IPS-15b (cell line): ENCODE measurements at regions not wholly inside any gene's neighbourhood (a gene's known extent, or its start where the extent isn't known, plus 50 kb on each side); places are given as distances from the start of the nearest gene placed in this dataset.

Experiments used
- H3K27me3 ChIP-seq: one replicate; pipeline ENCODE4 v1.6.1; 2013; ENCODE audit warnings: low read length; ENCODE audit not compliant: control insufficient read depth, insufficient read depth
- H3K36me3 ChIP-seq: one replicate; pipeline ENCODE4 v1.6.1; 2013; ENCODE audit warnings: low read length; ENCODE audit not compliant: control insufficient read depth, insufficient read depth
- H3K4me1 ChIP-seq: one replicate; pipeline ENCODE4 v1.6.1; 2013; ENCODE audit warnings: mild to moderate bottlenecking, low read length; ENCODE audit not compliant: control insufficient read depth, insufficient read depth
- H3K4me3 ChIP-seq: one replicate; pipeline ENCODE4 v1.5.1; 2013; ENCODE audit warnings: low read depth, low read length
- H3K9ac ChIP-seq: one replicate; pipeline ENCODE4 v1.6.1; 2013; ENCODE audit warnings: low read depth, mild to moderate bottlenecking, low read length
- H3K9me3 ChIP-seq: one replicate; pipeline ENCODE4 v1.6.1; 2013; ENCODE audit warnings: mild to moderate bottlenecking, low read length; ENCODE audit not compliant: control insufficient read depth, insufficient read depth

DNA sequence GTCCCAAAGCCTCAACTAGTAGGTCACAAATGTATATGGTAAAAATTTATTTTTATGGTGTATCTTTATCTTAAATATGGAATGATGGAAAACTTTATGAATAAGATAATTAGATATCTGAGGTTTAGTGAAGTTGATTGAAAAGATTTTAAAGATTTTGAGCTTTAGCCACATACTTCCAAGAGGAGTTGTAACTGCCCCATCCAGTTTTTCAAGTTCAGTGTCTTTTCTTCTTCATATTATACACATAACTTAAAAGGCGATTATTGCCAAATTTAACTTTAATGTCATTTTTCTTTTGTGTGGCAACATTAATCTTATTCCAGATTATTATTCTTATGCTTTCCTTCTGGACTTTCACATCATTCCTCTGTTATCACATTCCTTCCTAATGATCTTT is 266.4 kb downstream of the TINAG start:
- no peak overlapping the region for H3K9ac ChIP-seq
- no peak overlapping the region for H3K4me3 ChIP-seq
- H3K27me3 ChIP-seq, result no peaks in the 10 kb centered on the region
- H3K4me1 ChIP-seq, result no peaks in the 10 kb centered on the region
- H3K9me3 ChIP-seq, result no peaks in the 10 kb centered on the region
- H3K36me3 ChIP-seq, result no peaks in the 10 kb centered on the region

GRCh38 chr6:54578261-54578660 is 268.3 kb upstream of the FAM83B start:
- H3K36me3 ChIP-seq, result no peaks in the 10 kb centered on the region
- H3K27me3 ChIP-seq, result no peaks in the 10 kb centered on the region

DNA sequence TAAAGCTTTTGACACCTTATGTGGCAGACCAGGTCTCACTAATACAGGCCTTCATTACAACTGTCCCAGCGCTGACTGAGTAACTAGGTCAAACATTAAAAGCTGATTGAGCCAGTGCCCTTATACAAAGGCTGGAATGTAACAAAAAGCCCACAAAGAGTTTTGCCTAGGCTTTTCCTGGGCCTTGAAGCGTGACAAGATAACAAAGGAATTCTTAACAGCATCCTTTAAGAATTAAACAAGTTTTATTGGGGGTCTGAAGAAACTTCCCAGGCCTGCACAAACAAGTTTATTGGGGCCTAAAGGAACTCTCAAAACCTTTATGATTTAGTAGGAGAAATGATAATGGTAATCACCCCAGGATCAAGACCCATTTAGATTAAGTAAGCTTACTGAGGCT is 267.6 kb upstream of the FAM83B start:
- no peak overlapping the region for H3K4me3 ChIP-seq
- H3K27me3 ChIP-seq, result no peaks in the 10 kb centered on the region
- H3K9me3 ChIP-seq, result no peaks in the 10 kb centered on the region
- H3K9ac ChIP-seq, result no peak overlapping the region
- H3K36me3 ChIP-seq, result no peaks in the 10 kb centered on the region
- H3K4me1 ChIP-seq, result no peaks in the 10 kb centered on the region

More at GRCh38 chr6:54578261-54578660, 268.3 kb upstream of the FAM83B start:
- H3K9me3 ChIP-seq, result no peaks in the 10 kb centered on the region
- no peak overlapping the region for H3K9ac ChIP-seq
- H3K4me3 ChIP-seq, result no peak overlapping the region
- H3K4me1 ChIP-seq, result no peaks in the 10 kb centered on the region

GRCh38 chr6:54586251-54586650 is 260.3 kb upstream of the FAM83B start:
- no peaks in the 10 kb centered on the region for H3K4me1 ChIP-seq
- no peaks in the 10 kb centered on the region for H3K27me3 ChIP-seq

DNA sequence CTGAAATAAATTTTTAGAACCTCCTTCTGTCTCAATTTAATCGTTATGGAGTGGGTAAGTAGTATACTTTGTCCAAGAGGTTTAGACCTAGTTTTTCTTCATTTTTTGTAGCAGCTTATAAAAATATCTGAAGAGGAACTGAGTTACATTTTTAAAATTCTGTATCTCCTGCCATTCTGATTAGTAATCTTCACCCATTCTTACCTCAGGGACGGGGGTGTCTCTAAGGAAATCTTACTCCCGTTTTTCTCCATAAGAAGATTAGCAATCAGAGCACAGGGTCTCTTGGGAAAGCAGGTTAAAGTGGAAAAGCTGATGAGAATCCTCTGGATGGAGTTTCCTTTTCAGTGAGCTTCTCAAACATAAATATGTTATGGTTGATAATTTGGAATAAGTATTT is 259.3 kb upstream of the FAM83B start:
- no peaks in the 10 kb centered on the region for H3K36me3 ChIP-seq

More at GRCh38 chr6:54586251-54586650, 260.3 kb upstream of the FAM83B start:
- Histone ChIP-seq H3K36me3 (no peaks in the 10 kb centered on the region), H3K9me3 (no peaks in the 10 kb centered on the region), H3K4me3 (no peak overlapping the region), H3K9ac (no peak overlapping the region)

GRCh38 chr6:54588176-54588575 is 258.4 kb upstream of the FAM83B start:
- Histone ChIP-seq H3K36me3 (no peaks in the 10 kb centered on the region), H3K4me1 (no peaks in the 10 kb centered on the region), H3K27me3 (no peaks in the 10 kb centered on the region), H3K9ac (no peak overlapping the region), H3K9me3 (no peaks in the 10 kb centered on the region), H3K4me3 (no peak overlapping the region)

More for the DNA sequence above, 259.3 kb upstream of the FAM83B start:
- Histone ChIP-seq H3K4me1 (no peaks in the 10 kb centered on the region), H3K4me3 (no peak overlapping the region), H3K27me3 (no peaks in the 10 kb centered on the region), H3K9me3 (no peaks in the 10 kb centered on the region), H3K9ac (no peak overlapping the region)

GRCh38 chr6:54595844-54596243 is 250.7 kb upstream of the FAM83B start:
- no peaks in the 10 kb centered on the region for H3K9me3 ChIP-seq
- no peak overlapping the region for H3K9ac ChIP-seq
- no peaks in the 10 kb centered on the region for H3K4me1 ChIP-seq
- H3K27me3 ChIP-seq, result no peaks in the 10 kb centered on the region
- H3K4me3 ChIP-seq, result no peak overlapping the region
- no peaks in the 10 kb centered on the region for H3K36me3 ChIP-seq

DNA sequence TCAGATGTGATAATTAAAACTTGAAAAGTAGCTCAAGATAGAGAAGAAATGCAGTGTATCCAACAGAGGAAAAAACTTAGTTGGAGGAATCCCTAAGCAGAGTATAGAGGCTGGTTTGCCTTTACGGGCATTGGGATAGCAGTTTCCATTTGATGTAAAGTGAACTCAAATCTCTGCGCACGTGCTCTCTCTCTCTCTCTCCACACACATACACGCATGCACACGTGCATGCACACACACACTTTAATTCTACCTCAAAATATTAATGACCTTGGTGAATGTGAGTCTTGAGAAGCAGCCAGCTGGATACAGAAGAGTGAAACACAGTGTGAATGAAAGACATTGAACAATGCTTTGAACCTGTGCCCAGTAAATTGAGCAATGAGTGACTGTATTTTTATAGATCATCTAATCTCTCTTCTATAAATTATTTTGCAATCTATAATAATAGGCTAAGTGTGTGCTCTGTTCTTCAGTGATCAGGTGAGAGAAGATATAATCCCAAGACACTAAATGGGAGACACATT is 247.7 kb upstream of the FAM83B start:
- no peak overlapping the region for H3K9ac ChIP-seq
- H3K4me3 ChIP-seq, result no peak overlapping the region
- H3K36me3 ChIP-seq, result no peaks in the 10 kb centered on the region
- H3K27me3 ChIP-seq, result no peaks in the 10 kb centered on the region
- H3K4me1 ChIP-seq, result no peaks in the 10 kb centered on the region
- H3K9me3 ChIP-seq, result no peaks in the 10 kb centered on the region

DNA sequence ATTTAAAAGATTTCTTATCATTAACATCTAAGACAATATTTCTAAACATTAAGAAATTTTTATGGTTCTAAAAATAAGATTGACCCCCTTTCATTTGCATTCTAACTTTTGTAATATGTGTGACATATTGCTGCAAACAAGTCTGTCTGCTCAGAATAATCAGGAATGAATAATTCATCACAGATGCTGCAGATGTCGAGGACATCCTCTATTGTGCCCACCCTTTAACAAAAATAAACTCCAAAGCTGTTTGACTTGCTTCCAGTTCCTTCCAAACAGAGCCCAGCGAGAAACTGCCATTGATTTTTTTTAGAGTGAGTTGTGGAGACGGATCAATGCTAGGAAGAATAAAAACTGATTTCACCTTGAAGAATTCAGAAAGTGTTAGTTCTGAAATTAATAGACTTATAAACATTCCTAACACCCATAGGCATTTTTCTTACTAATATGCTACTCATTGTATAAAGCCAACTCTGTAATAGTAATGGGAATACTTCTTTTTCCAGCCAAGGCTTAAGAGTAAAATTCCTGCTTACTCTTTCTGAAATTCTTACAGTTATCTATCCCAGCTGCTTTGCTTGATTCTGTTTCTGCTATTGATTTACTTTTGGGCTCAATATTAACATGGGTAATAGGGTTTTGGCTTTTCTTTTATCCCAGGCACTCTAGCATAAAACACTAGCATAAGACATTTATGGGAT is 244.8 kb upstream of the FAM83B start:
- Histone ChIP-seq H3K4me1 (no peaks in the 10 kb centered on the region), H3K9ac (no peak overlapping the region), H3K9me3 (no peaks in the 10 kb centered on the region), H3K36me3 (no peaks in the 10 kb centered on the region), H3K4me3 (no peak overlapping the region), H3K27me3 (no peaks in the 10 kb centered on the region)

DNA sequence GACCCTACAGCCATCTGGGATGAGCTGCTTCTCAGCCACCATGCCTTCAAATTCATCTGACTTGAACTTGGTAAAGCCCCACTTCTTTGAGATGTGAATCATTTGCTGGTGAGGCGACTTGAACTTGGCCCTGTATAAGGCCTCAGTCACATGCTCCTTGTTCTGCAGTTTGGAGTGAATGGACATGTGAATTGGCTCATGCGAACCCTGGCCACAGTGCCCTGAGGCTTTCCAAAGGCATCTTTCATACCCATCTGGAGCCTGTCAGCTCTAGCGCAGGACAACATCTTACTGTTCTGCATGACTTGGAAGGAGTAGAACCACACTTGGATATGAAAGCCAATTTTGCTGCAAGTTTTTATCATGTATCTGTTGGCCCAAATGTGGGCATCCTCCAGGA is 244.0 kb upstream of the FAM83B start:
- Histone ChIP-seq H3K36me3 (no peaks in the 10 kb centered on the region), H3K4me1 (no peaks in the 10 kb centered on the region), H3K27me3 (no peaks in the 10 kb centered on the region), H3K9me3 (no peaks in the 10 kb centered on the region), H3K4me3 (no peak overlapping the region), H3K9ac (no peak overlapping the region)

- no peaks in the 10 kb centered on the region for H3K4me1 ChIP-seq
- no peaks in the 10 kb centered on the region for H3K36me3 ChIP-seq
- H3K27me3 ChIP-seq, result no peaks in the 10 kb centered on the region
- H3K9me3 ChIP-seq, result no peaks in the 10 kb centered on the region
- no peak overlapping the region for H3K9ac ChIP-seq
- H3K4me3 ChIP-seq, result no peak overlapping the region
Observed at GRCh38 chr6:54609981-54610380, 236.6 kb upstream of the FAM83B start.

GRCh38 chr6:54613596-54613995 is 233.0 kb upstream of the FAM83B start:
- Histone ChIP-seq H3K27me3 (no peaks in the 10 kb centered on the region), H3K9ac (no peak overlapping the region), H3K4me1 (no peaks in the 10 kb centered on the region), H3K9me3 (no peaks in the 10 kb centered on the region), H3K4me3 (no peak overlapping the region), H3K36me3 (no peaks in the 10 kb centered on the region)
